SH-SY5Y (cell line): ENCODE measurements at regions not wholly inside any gene's neighbourhood (a gene's known extent, or its start where the extent isn't known, plus 50 kb on each side); places are given as distances from the start of the nearest gene placed in this dataset.

Source experiments
- GATA2 ChIP-seq: IDR thresholded peaks from 2 replicates; pipeline ENCODE4 v1.6.1; 2011; ENCODE audit warnings: mild to moderate bottlenecking, low read depth, low read length
- GATA3 ChIP-seq: IDR thresholded peaks from 2 replicates; pipeline ENCODE4 v1.6.1; 2011; ENCODE audit warnings: low read depth, mild to moderate bottlenecking, low read length, moderate library complexity

DNA sequence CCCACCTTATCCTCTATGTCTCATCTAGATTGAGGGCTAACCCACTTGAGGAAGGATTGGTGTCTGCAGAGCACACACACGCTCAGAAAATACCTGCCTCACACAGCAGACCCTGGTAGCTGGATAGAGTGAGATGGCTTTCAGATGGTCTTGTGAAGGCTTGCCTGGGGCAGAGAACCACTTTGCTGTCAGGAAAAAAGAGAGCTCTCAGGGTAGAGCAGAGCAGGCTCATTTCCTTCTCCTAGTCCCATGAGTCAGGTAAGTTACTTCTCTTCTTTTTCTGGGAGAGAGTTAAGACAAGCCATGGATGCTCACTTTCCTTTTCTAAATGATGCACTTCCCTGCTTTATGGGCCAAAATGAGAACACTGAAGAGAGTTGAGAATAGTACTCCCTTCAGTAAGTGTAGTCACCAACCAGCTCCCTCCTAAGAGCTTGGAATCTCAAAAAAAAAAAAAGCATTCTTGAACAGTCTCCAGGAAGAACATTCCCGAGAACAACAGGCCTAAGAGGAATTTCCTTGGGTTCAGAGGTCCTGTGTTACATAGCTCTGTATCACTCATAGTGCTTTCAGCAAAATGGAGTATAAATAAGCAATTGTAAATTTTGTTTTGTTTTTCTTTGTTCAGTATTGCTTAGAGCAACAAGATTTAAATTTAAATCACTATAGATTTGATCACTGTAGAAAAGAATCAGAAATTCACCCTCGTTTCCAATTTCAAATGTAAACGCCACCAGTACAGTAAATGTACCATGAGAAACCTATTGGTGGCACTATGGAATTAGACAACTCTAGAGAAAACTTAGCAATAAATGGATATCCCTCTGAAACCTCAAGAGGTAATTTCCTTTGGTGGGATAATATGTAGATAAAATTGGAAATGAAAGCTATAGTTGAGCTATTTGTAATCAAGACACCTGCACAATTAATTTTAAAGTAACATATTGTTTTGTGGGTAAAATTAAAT is 530.3 kb downstream of the RFPL4B start:
- TF ChIP-seq GATA2, result no peak
- no peak for TF ChIP-seq GATA3
